Colon (tissue), 2 donors: ENCODE measurements at regions not wholly inside any gene's neighbourhood (a gene's known extent, or its start where the extent isn't known, plus 50 kb on each side); places are given as distances from the start of the nearest gene placed in this dataset.
"Not testable (repeated sequence)": the region's sequence is repeated elsewhere in the genome, so short reads cannot be mapped to it uniquely, and the experiment has no call there.

ENCODE experiments used
- FAIRE-seq: peaks from 2 replicates; lab custom pipeline; 2012; peaks lifted over from hg19 to GRCh38; lab: Jason Lieb, UNC
- donor health status: control.
- donor health status: control.

- no peak for FAIRE-seq
Observed at GRCh38 chr3:153373606-153374005, 211.6 kb downstream of the RAP2B start.

GRCh38 chr3:153378366-153378765, 216.3 kb downstream of the RAP2B start:
- not testable (repeated sequence) for FAIRE-seq

- no peak for FAIRE-seq
Observed at GRCh38 chr3:153379516-153379915, 217.5 kb downstream of the RAP2B start.

- no peak for FAIRE-seq
Observed at GRCh38 chr3:153385343-153385742, 223.3 kb downstream of the RAP2B start.

- FAIRE-seq = no peak
Observed at GRCh38 chr3:153392363-153392762, 230.3 kb downstream of the RAP2B start.

GRCh38 chr3:153394017-153394416, 232.0 kb downstream of the RAP2B start:
- FAIRE-seq = no peak

GRCh38 chr3:153396581-153396980, 234.6 kb downstream of the RAP2B start:
- FAIRE-seq = no peak

GRCh38 chr3:153397794-153398193, 235.8 kb downstream of the RAP2B start:
- FAIRE-seq = no peak

GRCh38 chr3:153399636-153400035, 237.6 kb downstream of the RAP2B start:
- FAIRE-seq = no peak

- no peak for FAIRE-seq
Observed at GRCh38 chr3:153400641-153401040, 238.6 kb downstream of the RAP2B start.

- no peak for FAIRE-seq
Observed at GRCh38 chr3:153404157-153404556, 242.1 kb downstream of the RAP2B start.

GRCh38 chr3:153405320-153405719, 243.3 kb downstream of the RAP2B start:
- not testable (repeated sequence) for FAIRE-seq

- no peak for FAIRE-seq
Observed at GRCh38 chr3:153410517-153410916, 248.5 kb downstream of the RAP2B start.

GRCh38 chr3:153414982-153415381, 253.0 kb downstream of the RAP2B start:
- no peak for FAIRE-seq

- no peak for FAIRE-seq
Observed at GRCh38 chr3:153422314-153422713, 260.3 kb downstream of the RAP2B start.

- FAIRE-seq = not testable (repeated sequence)
Observed at GRCh38 chr3:153423820-153424219, 261.8 kb downstream of the RAP2B start.

- FAIRE-seq = no peak
Observed at GRCh38 chr3:153426344-153426743, 264.3 kb downstream of the RAP2B start.

GRCh38 chr3:153426803-153427202, 264.8 kb downstream of the RAP2B start:
- no peak for FAIRE-seq

GRCh38 chr3:153429821-153430220, 267.8 kb downstream of the RAP2B start:
- no peak for FAIRE-seq

GRCh38 chr3:153431076-153431475, 269.1 kb downstream of the RAP2B start:
- no peak for FAIRE-seq

GRCh38 chr3:153437666-153438065, 275.6 kb downstream of the RAP2B start:
- FAIRE-seq = no peak

GRCh38 chr3:153438271-153438670, 276.2 kb downstream of the RAP2B start:
- FAIRE-seq = no peak

- no peak for FAIRE-seq
Observed at GRCh38 chr3:153439780-153440179, 277.8 kb downstream of the RAP2B start.

GRCh38 chr3:153440311-153440710, 278.3 kb downstream of the RAP2B start:
- no peak for FAIRE-seq

GRCh38 chr3:153442386-153442785, 280.4 kb downstream of the RAP2B start:
- FAIRE-seq = no peak
